Activated CD8-positive, alpha-beta memory T cell treated with anti-CD3 and anti-CD28 coated beads, Interleukin-2, amount 50 U/mL, for 24 hours (primary cell): ENCODE measurements at regions not wholly inside any gene's neighbourhood (a gene's known extent, or its start where the extent isn't known, plus 50 kb on each side); places are given as distances from the start of the nearest gene placed in this dataset.

Experiments used
- DNase-seq: peaks from one replicate; pipeline ENCODE4 v3.0.0-alpha.2; 2020; ENCODE audit errors: extremely low read depth

DNA sequence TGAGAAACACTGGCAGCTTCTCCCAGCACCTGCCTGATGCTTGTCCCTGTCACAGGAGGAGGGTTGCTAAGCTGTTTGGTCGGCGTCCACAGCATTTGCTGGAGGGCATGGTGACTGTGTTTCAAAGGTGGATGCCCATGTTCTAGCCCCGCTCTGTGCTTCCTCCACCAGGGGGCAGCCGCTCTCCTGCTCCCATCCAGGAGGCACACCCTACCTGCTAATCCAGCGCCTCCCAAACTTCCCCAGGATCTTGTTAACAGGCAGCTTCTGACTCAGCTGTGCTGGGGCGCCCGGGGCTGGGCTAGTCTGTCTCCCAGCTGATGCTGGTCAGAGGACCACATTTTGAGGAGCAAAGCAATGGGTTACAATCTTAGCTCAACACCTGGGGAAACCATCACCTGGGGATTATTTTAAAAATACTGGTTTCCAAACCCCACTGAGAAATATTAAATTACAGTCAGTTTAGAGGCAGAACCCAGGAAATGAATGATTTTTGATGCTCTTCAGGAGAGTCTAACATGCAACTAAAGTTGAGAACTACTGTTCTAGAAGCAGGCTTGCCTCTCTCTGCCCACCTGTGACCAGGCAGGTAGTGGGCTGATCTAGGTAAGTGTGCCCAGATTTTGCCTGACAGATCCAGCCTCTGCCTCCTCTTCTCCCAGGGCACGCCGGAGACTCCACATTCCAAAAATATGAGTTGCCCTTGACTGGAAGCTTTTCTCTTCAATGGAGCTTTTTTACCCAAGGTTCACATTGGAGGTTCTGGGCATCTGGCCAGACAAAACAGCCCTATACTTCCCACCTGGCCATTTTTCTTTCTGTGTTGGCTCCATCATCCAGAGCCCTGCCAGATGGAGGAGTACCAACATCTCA, 92.7 kb upstream of the GPR26 start:
- no peak for DNase-seq

DNA sequence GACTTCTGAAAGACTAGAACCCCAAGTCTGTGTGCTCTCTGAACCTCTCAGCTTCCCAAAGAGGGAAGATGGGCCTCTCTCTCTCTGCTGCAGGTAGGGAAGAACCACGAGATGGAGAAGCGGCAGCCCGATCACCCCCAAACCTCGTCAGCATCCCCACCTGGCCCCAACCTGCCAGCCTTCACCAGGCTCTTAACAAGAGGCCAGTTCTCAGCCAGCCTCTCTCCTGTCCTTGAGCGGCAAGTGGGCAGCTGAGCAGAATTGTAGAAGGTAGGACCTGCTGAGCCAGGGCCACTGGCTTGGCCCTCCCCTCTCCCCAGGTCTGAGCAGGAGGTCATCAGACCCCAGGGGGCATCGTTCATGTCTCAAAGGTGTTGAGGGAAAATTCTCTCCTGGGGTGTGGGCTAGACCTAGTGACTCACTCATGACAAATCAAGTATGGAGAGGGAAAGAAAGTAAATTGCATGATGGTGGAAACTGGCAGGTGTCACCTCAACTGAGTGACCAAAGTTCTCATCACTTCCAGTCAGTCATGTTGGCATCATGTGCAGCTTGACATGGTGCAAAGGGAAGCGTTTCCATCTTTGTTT, 92.0 kb upstream of the GPR26 start:
- DNase-seq, result no peak

DNA sequence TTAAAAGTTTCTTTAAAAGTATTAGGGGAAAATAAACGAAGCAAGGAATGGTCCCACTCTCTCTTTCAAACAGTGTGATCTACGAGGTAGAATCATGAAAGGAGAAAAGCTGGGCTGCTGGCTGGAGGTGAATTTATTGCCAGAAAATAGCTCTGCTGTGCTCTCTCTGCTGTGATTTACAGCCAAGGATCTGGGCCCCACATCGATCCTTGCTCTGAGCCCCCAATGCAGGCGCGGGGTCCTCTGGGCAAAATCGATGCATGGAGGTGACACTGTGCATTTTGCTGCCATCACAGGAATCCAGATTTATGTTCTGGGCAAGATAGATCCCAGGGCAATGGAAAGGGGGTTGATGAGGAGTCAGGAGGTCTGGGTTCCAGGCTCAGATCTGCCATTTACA, 91.0 kb upstream of the GPR26 start:
- DNase-seq, result no peak

- no peak for DNase-seq
Observed at GRCh38 chr10:123576706-123577105, 89.4 kb upstream of the GPR26 start.

GRCh38 chr10:123577921-123578461, 88.2 kb upstream of the GPR26 start:
- DNase-seq, result no peak

DNA sequence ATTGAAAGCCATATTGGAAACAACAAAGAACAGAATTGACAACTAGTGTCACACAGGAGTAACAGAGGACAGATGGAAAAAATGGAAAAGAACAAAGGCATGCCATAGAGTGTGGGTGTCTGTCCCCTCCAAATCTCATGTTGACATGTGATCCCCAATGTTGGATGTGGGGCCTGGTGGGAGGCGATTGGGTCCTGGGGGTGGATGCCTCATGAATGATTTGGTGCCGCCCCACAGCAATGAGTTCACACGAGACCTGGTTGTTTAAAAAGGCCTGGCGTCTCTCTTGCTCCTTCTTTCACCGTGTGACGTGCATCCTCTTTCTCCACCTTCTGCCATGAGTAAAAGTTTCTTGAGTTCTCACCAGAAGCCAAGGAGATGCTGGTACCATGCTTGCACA, 87.4 kb upstream of the GPR26 start:
- DNase-seq, result no peak

DNA sequence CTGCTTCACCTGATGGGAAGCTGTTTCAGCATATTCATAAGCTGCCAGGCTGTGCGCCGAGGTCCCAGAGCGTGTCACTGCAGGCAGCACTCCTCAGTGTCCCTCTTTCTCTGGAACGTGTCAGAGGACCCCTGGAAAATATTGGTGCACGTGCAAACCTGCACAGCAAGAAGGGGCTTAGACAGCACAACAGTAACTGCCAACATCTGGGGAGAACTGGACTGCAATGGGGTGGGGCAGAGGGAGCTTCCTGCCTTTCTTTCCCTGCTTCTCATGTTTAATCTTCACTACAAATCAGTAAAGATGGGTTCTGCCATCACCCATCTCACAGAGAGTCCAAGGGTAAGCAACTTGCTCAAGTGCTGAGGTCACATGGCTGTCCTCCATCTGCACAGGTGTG, 86.5 kb upstream of the GPR26 start:
- no peak for DNase-seq

- no peak for DNase-seq
Observed at GRCh38 chr10:123580426-123580825, 85.7 kb upstream of the GPR26 start.

DNA sequence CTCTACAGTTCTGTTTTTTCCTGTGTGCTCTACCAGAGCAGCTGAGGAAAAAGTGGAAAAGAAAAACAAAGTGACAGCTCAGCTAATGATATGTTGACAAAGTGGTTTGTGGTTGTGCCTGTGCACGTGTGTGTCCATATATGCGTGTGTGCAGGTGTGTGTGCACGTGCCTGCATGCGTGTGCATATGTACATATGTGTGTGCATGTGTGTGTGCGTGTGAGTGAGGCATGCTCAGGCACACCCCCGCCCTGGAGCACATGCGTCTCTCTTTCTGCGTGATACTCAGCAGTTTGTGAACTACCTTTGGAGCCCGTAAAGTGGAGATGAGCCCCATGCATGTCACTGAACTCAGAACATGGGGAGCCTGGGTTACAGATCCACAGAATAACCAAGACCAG, 84.5 kb upstream of the GPR26 start:
- no peak for DNase-seq

GRCh38 chr10:123582084-123582989, 83.8 kb upstream of the GPR26 start:
- peak; percentile 32 for DNase-seq

- no peak for DNase-seq
Observed at GRCh38 chr10:123583639-123584418, 82.3 kb upstream of the GPR26 start.

DNA sequence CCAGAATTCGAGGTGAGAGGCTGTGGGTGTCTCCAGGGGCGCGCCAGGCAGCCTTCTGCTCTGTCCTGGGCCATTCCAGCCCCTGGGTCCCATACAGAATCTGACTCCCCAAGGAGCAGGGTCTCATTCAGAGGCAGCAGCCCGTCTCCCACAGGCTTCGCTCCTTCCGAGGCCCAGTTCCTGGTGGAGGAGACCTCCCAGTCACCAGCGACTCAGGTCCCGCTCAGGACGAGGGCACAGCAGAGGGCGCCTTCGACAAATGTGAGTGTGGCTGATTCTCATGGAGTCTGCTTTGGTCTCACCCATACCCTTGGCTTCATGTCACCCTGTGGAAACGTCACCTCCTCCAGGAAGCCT, 81.8 kb upstream of the GPR26 start:
- no peak for DNase-seq

- no peak for DNase-seq
Observed at GRCh38 chr10:123585477-123586445, 80.4 kb upstream of the GPR26 start.

DNA sequence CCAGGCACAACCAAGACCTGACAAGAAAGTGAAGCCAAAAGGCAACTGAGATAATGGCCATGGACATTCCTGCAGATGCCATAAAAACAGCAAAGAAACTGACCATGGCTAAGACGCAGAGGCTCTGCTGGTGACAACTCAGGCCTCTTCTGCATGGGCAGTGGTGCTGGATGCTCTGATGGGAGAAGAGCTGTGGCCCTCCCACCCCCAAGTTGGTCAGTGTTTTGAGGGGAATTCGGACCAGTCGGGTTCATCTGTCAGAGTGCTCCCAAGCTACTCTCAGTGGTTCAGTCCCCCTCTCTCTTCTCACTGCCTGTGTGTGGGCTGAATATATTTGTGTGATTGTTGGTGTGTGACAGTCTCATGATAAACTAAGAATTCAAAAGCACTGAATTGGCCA, 79.0 kb upstream of the GPR26 start:
- DNase-seq, result no peak

GRCh38 chr10:123588386-123588914, 77.7 kb upstream of the GPR26 start:
- no peak for DNase-seq

DNA sequence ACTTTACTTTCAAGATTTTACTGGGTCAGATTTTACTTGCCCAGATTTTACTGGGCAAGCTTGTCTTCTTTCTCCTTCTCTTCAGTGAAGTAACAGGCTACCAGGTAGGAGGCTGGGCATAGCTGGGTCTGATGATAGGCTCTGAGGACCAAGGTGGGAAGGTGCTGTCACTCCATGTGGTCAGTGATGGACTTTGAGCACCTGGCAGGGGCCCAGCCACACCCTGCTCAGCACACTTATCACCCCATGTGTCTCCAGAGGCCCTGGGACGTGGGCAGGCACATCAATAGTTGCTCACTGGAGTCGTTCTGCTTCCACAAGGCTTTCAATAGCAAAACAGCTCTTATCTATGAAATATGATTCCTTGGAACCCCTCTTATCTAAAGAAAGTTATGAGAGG, 70.5 kb upstream of the GPR26 start:
- no peak for DNase-seq

DNA sequence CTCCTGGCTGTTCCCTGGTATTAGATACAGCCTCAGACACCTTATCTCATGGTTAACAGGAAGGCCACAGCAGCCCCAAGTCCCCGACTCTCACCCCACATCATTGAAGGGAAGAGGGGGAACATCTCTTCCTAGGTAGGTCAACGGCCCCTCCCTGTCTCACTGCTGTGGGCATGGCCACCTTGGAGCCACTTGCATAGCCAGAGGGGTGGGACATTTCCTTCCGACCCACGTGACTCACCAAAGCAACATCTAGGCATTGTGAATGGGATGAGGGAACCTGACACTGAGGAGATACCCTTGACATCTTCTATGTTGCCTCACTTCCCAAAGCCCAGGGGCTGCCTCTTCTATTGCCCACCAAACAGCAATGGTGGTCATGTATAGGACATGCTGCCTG, 68.5 kb upstream of the GPR26 start:
- no peak for DNase-seq

DNA sequence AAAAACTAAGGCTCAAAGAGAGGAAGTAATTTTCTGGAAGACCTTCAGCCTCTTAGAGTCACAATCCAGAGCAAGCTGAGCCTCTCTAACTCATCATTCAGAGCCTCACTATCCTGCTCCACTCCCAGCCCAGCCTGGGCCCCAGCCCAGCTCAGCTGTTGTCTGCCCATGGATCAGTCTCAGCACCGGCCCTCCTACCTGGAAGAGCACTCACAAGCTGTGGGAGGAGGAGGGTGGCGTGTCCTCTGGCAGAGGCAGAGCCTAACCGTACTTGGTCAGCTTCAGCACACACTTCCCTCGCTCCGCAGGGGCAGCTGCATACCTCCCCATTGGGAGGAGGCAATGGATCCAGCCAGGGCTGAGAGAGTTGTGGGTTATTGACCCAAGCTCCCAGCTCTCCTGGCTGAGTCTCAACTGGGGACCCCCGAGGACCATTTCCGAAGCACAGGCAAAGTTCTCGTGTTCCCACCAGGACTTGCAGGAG, 66.7 kb upstream of the GPR26 start:
- no peak for DNase-seq

DNA sequence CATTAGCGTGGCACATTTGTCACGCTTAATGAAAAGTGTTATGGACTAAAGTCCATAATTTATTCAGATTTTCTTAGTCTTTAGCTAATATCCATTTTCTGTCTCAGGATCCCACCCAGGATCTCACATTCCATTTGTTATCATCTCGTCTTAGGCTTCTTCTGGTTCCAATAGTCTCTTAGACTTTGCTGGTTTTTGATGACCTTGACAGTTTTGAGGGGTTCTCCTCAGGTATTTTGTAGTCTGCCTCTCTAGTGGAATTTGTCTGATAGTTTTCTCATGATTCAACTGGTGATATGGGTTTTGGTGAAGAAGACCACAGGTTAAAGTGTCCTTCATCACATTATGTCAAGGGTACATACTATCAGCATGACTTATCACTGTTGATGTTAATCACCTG, 66.0 kb upstream of the GPR26 start:
- DNase-seq, result no peak

DNA sequence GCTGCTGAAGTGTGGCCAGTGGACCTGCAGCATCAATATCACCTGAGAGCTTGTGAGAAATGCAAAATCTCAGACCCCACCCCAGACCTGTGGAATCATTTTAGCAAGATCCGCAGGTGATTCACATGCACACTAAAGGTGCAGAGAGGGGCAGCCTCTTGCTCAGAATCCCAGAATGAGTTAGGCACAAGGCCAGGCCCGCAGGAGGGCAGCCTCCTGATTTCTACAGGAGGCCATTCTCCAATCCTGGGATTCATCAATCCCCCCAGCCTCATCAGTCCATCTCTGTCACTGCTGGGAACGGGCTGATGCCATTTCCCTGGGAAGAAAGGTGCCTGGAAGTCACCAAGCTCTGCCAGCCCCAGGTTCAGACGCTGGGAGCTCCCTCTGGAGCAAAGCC, 63.0 kb upstream of the GPR26 start:
- DNase-seq, result no peak
